GM23248 (cell line): ENCODE measurements at regions not wholly inside any gene's neighbourhood (a gene's known extent, or its start where the extent isn't known, plus 50 kb on each side); places are given as distances from the start of the nearest gene placed in this dataset.

Experiments used
- EZH2 ChIP-seq: fragments of 200-600 bp; sonication (generic); IDR thresholded peaks from 2 replicates; pipeline ENCODE4 v1.6.1; 2018; ENCODE audit warnings: antibody characterized with exemption, mild to moderate bottlenecking; ENCODE audit not compliant: insufficient read depth, poor library complexity, severe bottlenecking
- EZH2phosphoT487 ChIP-seq: fragments of 200-600 bp; sonication (generic); IDR thresholded peaks from 2 replicates; pipeline ENCODE4 v1.6.1; 2018; ENCODE audit warnings: antibody characterized with exemption, moderate library complexity, mild to moderate bottlenecking, low read depth; ENCODE audit not compliant: insufficient read depth

GRCh38 chr11:15577519-15577918, 462.8 kb downstream of the INSC start:
- TF ChIP-seq EZH2 (no peak), EZH2phosphoT487 (no peak)
